ENCODE measurements at regions not wholly inside any gene's neighbourhood (a gene's known extent, or its start where the extent isn't known, plus 50 kb on each side); places are given as distances from the start of the nearest gene placed in this dataset.

GRCh38 chr3:115494826-115495225 lies 128.5 kb upstream of the GAP43 start:
- TF ChIP-seq MAX (IDR thresholded peaks at IDR 0.05), result no peak
- TF ChIP-seq REST (IDR thresholded peaks at IDR 0.05), result no peak
- TF ChIP-seq CTCF (IDR thresholded peaks at IDR 0.05), result no peak
- no peak for TF ChIP-seq RNF2 (IDR thresholded peaks at IDR 0.05; ENCODE audit: borderline replicate concordance, low read depth)
- no peak for TF ChIP-seq EP300 (IDR thresholded peaks at IDR 0.05)
- TF ChIP-seq RAD21 (conservative IDR thresholded peaks at IDR 0.05 in 1 of 2, IDR thresholded peaks at IDR 0.05 in 1 of 2), result no peak
- no peak for TF ChIP-seq PBX3 (IDR thresholded peaks at IDR 0.05)
- no peak for TF ChIP-seq POLR2A (IDR thresholded peaks at IDR 0.05; ENCODE audit: low read length)

Data from A549 (cell line).